GM12878 (cell line): ENCODE measurements at regions not wholly inside any gene's neighbourhood (a gene's known extent, or its start where the extent isn't known, plus 50 kb on each side); places are given as distances from the start of the nearest gene placed in this dataset.

Source experiments
- ATAC-seq: fragments of 200-7000 bp; cut with Tn5 transposase; 3 replicates; pipeline ENCODE4 v1.9.1; 2020; ENCODE audit warnings: mild to moderate bottlenecking, moderate library complexity
- BruUV-seq: library from RNA; stranded (reverse); fragments of 400-500 nt; replicated peaks from 2 replicates; lab custom pipeline; 2021; lab: Mats Ljungman, UMichigan
- CTCF ChIA-PET: fragments of 300-600 bp; sonication (Branson Sonifier 250); formaldehyde crosslinking; extraction: SDS; loops from one replicate; lab custom pipeline; 2021; ENCODE audit warnings: inconsistent platforms; lab: Yijun Ruan, JAX
- POLR2A ChIA-PET: fragments of 350-600 bp; formaldehyde crosslinking; extraction: SDS; loops from one replicate; lab custom pipeline; 2021; ENCODE audit warnings: inconsistent platforms; lab: Charles Lee
- RAD21 ChIA-PET: fragments of 300-600 bp; sonication (Branson Sonifier 250); formaldehyde crosslinking; loops from one replicate; lab custom pipeline; 2023; ENCODE audit warnings: antibody characterized with exemption; ENCODE audit not compliant: unreplicated experiment; lab: Charles Lee
- SMC1A ChIA-PET: fragments of 300-600 bp; sonication (Branson Sonifier 250); formaldehyde crosslinking; loops from one replicate; lab custom pipeline; 2023; ENCODE audit not compliant: unreplicated experiment, uncharacterized antibody; lab: Charles Lee
- DNase-seq: peaks from one replicate; pipeline ENCODE4 v3.0.0-alpha.2; 2011; ENCODE audit warnings: low read depth, low spot score
- FAIRE-seq: peaks from 3 replicates; lab custom pipeline; 2011; peaks lifted over from hg19 to GRCh38; lab: Jason Lieb, UNC
- H2AFZ ChIP-seq: 2 replicates; pipeline ENCODE4 v1.6.0; 2011; ENCODE audit warnings: low read depth, low read length, control low read depth; ENCODE audit not compliant: control insufficient read depth
- H3K27ac ChIP-seq: 2 replicates; pipeline ENCODE4 v1.5.1; 2011; ENCODE audit warnings: control low read depth; ENCODE audit not compliant: control insufficient read depth, insufficient read depth
- H3K27me3 ChIP-seq, 2 experiments: replicated peaks in 1 of 2; 2 replicates each; pipeline versions ENCODE4 v1.6.0 to v1.6.1; 2011; ENCODE audit warnings: low read length in 1 of 2; ENCODE audit not compliant: control insufficient read depth in 2 of 2, insufficient read depth in 2 of 2
- H3K36me3 ChIP-seq, 2 experiments: 2 replicates each; pipeline ENCODE4 v1.5.1; 2011; ENCODE audit warnings: low read length in 1 of 2; ENCODE audit not compliant: control insufficient read depth in 2 of 2, insufficient read depth in 2 of 2
- H3K4me1 ChIP-seq: 2 replicates; pipeline ENCODE4 v1.6.1; 2011; ENCODE audit warnings: mild to moderate bottlenecking, low read length, moderate library complexity, mixed read lengths; ENCODE audit not compliant: control insufficient read depth, insufficient read depth
- H3K4me2 ChIP-seq: 2 replicates; pipeline ENCODE4 v1.6.0; 2011; ENCODE audit warnings: control low read depth; ENCODE audit not compliant: control insufficient read depth, insufficient read depth
- H3K4me3 ChIP-seq: fragments of 200-600 bp; sonication (generic); 2 replicates; pipeline ENCODE4 v1.5.1; 2016
- H3K79me2 ChIP-seq: 2 replicates; pipeline ENCODE4 v1.6.0; 2011; ENCODE audit warnings: low read length; ENCODE audit not compliant: control insufficient read depth, insufficient read depth
- H3K9ac ChIP-seq: 2 replicates; pipeline ENCODE4 v1.8.0; 2011; ENCODE audit warnings: low read length, control low read depth, mixed read lengths; ENCODE audit not compliant: control insufficient read depth, insufficient read depth
- H3K9me3 ChIP-seq: replicated peaks from 3 replicates; pipeline ENCODE4 v1.5.1; 2011; ENCODE audit warnings: mild to moderate bottlenecking, low read length; ENCODE audit not compliant: control insufficient read depth, insufficient read depth
- H4K20me1 ChIP-seq: 2 replicates; pipeline ENCODE4 v1.6.0; 2011; ENCODE audit not compliant: control insufficient read depth, insufficient read depth
- ASH2L ChIP-seq: fragments of 300-600, 200-600 bp; sonication (generic); IDR thresholded peaks from 2 replicates; pipeline ENCODE4 v1.6.1; 2017; ENCODE audit warnings: low read depth, mild to moderate bottlenecking, borderline replicate concordance
- CREB1 ChIP-seq: IDR thresholded peaks from 2 replicates; pipeline ENCODE4 v1.6.1; 2012; ENCODE audit warnings: low read depth, mild to moderate bottlenecking, inconsistent platforms
- EGR1 ChIP-seq, 2 experiments: IDR thresholded peaks; 1 replicate in 1 of 2; 2 replicates in 1 of 2; pipeline ENCODE4 v1.6.1; 2011 to 2012; ENCODE audit warnings: low read depth in 2 of 2, low read length in 2 of 2, borderline replicate concordance in 1 of 2, mild to moderate bottlenecking in 1 of 2, moderate library complexity in 1 of 2
- NR2F1 ChIP-seq: fragments of 450-650 bp; conservative IDR thresholded peaks from 2 replicates; pipeline ENCODE4 v1.6.1; 2017; ENCODE audit warnings: mild to moderate bottlenecking
- PKNOX1 ChIP-seq: fragments of 450-650 bp; IDR thresholded peaks from 2 replicates; pipeline ENCODE4 v1.6.1; 2016; ENCODE audit warnings: mild to moderate bottlenecking
- RB1 ChIP-seq: fragments of 450-650 bp; formaldehyde crosslinking; IDR thresholded peaks from 2 replicates; pipeline ENCODE4 v1.6.1; 2017; ENCODE audit warnings: mild to moderate bottlenecking, borderline replicate concordance
- RCOR1 ChIP-seq: conservative IDR thresholded peaks from 2 replicates; pipeline ENCODE4 v1.6.1; 2012; ENCODE audit warnings: low read depth, low read length, improper control_type of control experiment
- SIX5 ChIP-seq: IDR thresholded peaks from 2 replicates; pipeline ENCODE4 v1.6.1; 2011; ENCODE audit warnings: mild to moderate bottlenecking, low read depth, low read length, moderate library complexity; ENCODE audit not compliant: severe bottlenecking
- TBL1XR1 ChIP-seq: IDR thresholded peaks from 2 replicates; pipeline ENCODE4 v1.6.1; 2012; ENCODE audit warnings: low read depth, low read length, improper control_type of control experiment
- TCF3 ChIP-seq: IDR thresholded peaks from 2 replicates; pipeline ENCODE4 v1.6.1; 2012; ENCODE audit warnings: low read depth, mild to moderate bottlenecking, low read length, borderline replicate concordance; ENCODE audit not compliant: insufficient read depth
- YY1 ChIP-seq: IDR thresholded peaks from 2 replicates; pipeline ENCODE4 v1.6.1; 2011; ENCODE audit warnings: low read depth, mild to moderate bottlenecking, low read length
- WGBS: methylation state at CpG from one replicate; pipeline ENCODE4 v1.1.6; 2016; ENCODE audit warnings: low lambda C conversion rate; ENCODE audit not compliant: insufficient replicate concordance, insufficient coverage; ENCODE audit errors: missing lambda C conversion rate; 5-methylcytosine and 5-hydroxymethylcytosine counted together
- in situ Hi-C: fragments of 300-500 bp; cut with MboI; formaldehyde crosslinking; loops from 9 replicates; pipeline ENCODE4 v1.14.3; 2018; ENCODE audit warnings: mixed read lengths
- intact Hi-C: fragments of 100-400 bp; cut with micrococcal nuclease; formaldehyde crosslinking; loops from one replicate; pipeline ENCODE4 v1.14.2; 2022; ENCODE audit not compliant: unreplicated experiment

GRCh38 chr2:9739531-9739964 lies 103.7 kb upstream of the TAF1B start:
- POLR2A ChIA-PET, result no interaction called here
- Histone ChIP-seq H3K4me3 (no peak overlapping the region), H2AFZ (peak overlapping the region; percentile 30; the same call in 1 of the 2 replicates)

More at GRCh38 chr2:9739531-9739964, 103.7 kb upstream of the TAF1B start:
- RAD21 ChIA-PET, result no interaction called here
- SMC1A ChIA-PET, result interaction anchor here (1.5 kb wide), 1 partner anchor 164 kb away, joined by 4 read pairs; no protein-coding TSS in a partner anchor
- no peak overlapping the region; the same call in 1 of the 2 replicates for H3K27ac ChIP-seq
- H3K79me2 ChIP-seq, result no peaks in the 10 kb centered on the region
- no peak overlapping the region for H3K9ac ChIP-seq
- intact Hi-C loops (loop anchor here (5.0 kb wide), 1 partner anchor 47 kb away; no protein-coding TSS in a partner anchor), in situ Hi-C loops (no loop called here)
- BruUV-seq, result no TSS peak
- ATAC-seq (no peak), DNase-seq (no peak), FAIRE-seq (no peak)
- H3K27me3 ChIP-seq, result no peaks in the 10 kb centered on the region; a peak in 1 of 4 replicates
- H3K4me2 ChIP-seq, result no peak overlapping the region
- CTCF ChIA-PET, result interaction anchor here (0.6 kb wide), 1 partner anchor 86 kb away, joined by 3 read pairs; no protein-coding TSS in a partner anchor
- H3K36me3 ChIP-seq, result no peaks in the 10 kb centered on the region
- no peaks in the 10 kb centered on the region; the same call in 2 of the 3 replicates for H3K9me3 ChIP-seq
- peaks cover 7% of the 10 kb centered on the region for H3K4me1 ChIP-seq
- WGBS, result 47% methylated on average over 18 of the region's 23 CpGs
- H4K20me1 ChIP-seq, result no peaks in the 10 kb centered on the region
- no peak for TF ChIP-seq PKNOX1
- TF ChIP-seq EGR1 (IDR thresholded peaks at IDR 0.05; ENCODE audit: borderline replicate concordance in 1 of 2, low read depth in 2 of 2, low read length in 2 of 2), result no peak
- no peak for TF ChIP-seq CREB1
- TF ChIP-seq YY1, result no peak
- TF ChIP-seq TBL1XR1, result no peak
- TF ChIP-seq SIX5, result no peak
- TF ChIP-seq TCF3, result no peak
- no peak for TF ChIP-seq RB1
- TF ChIP-seq NR2F1, result no peak
- no peak for TF ChIP-seq ASH2L
- no peak for TF ChIP-seq RCOR1
